H1 (cell line): ENCODE measurements at regions not wholly inside any gene's neighbourhood (a gene's known extent, or its start where the extent isn't known, plus 50 kb on each side); places are given as distances from the start of the nearest gene placed in this dataset.

Experiments
- BRCA1 ChIP-seq: IDR thresholded peaks from 2 replicates; pipeline ENCODE4 v1.6.1; 2012; ENCODE audit warnings: low read depth, low read length, improper control_type of control experiment
- CREB1 ChIP-seq: IDR thresholded peaks from 2 replicates; pipeline ENCODE4 v1.6.1; 2012; ENCODE audit warnings: inconsistent platforms
- GTF2F1 ChIP-seq: IDR thresholded peaks from 2 replicates; pipeline ENCODE4 v1.6.1; 2012; ENCODE audit warnings: low read depth, low read length, improper control_type of control experiment, borderline replicate concordance
- JUND ChIP-seq: IDR thresholded peaks from 2 replicates; pipeline ENCODE4 v1.6.1; 2011; ENCODE audit warnings: mild to moderate bottlenecking, improper control_type of control experiment, low read length
- SP1 ChIP-seq: IDR thresholded peaks from 2 replicates; pipeline ENCODE4 v1.6.1; 2011; ENCODE audit warnings: low read depth, low read length
- TF ChIP-seq, protein P1 (sequence below): fragments of 300-600 bp; sonication (generic); IDR thresholded peaks from 2 replicates; pipeline ENCODE4 v1.7.1; 2012; ENCODE audit warnings: low read length, moderate library complexity, mild to moderate bottlenecking, inconsistent platforms; ENCODE audit not compliant: insufficient replicate concordance
- TF ChIP-seq, protein P2 (sequence below): IDR thresholded peaks from 2 replicates; pipeline ENCODE4 v1.6.1; 2011; ENCODE audit warnings: low read length, improper control_type of control experiment

DNA sequence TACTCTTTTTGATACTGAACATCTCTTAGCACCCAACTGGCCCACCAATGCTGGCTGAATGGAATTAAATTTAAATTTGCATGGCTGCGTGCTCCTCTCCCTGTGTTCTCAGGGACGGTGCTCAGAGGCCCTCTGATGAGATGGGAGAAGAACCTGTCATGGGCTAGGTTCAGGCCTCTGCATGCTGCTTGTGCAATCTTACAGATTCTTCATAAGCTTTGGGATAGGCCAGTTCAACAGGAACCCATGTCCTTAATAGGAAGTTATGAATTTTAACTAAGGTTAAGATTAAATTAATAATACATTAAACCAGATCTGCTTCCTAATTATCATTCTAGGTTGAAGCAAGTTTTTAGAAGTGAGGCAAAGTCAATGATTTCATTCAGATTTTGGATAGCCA is 119.7 kb upstream of the LRIG3 start (continued):
- TF ChIP-seq, protein P1, sequence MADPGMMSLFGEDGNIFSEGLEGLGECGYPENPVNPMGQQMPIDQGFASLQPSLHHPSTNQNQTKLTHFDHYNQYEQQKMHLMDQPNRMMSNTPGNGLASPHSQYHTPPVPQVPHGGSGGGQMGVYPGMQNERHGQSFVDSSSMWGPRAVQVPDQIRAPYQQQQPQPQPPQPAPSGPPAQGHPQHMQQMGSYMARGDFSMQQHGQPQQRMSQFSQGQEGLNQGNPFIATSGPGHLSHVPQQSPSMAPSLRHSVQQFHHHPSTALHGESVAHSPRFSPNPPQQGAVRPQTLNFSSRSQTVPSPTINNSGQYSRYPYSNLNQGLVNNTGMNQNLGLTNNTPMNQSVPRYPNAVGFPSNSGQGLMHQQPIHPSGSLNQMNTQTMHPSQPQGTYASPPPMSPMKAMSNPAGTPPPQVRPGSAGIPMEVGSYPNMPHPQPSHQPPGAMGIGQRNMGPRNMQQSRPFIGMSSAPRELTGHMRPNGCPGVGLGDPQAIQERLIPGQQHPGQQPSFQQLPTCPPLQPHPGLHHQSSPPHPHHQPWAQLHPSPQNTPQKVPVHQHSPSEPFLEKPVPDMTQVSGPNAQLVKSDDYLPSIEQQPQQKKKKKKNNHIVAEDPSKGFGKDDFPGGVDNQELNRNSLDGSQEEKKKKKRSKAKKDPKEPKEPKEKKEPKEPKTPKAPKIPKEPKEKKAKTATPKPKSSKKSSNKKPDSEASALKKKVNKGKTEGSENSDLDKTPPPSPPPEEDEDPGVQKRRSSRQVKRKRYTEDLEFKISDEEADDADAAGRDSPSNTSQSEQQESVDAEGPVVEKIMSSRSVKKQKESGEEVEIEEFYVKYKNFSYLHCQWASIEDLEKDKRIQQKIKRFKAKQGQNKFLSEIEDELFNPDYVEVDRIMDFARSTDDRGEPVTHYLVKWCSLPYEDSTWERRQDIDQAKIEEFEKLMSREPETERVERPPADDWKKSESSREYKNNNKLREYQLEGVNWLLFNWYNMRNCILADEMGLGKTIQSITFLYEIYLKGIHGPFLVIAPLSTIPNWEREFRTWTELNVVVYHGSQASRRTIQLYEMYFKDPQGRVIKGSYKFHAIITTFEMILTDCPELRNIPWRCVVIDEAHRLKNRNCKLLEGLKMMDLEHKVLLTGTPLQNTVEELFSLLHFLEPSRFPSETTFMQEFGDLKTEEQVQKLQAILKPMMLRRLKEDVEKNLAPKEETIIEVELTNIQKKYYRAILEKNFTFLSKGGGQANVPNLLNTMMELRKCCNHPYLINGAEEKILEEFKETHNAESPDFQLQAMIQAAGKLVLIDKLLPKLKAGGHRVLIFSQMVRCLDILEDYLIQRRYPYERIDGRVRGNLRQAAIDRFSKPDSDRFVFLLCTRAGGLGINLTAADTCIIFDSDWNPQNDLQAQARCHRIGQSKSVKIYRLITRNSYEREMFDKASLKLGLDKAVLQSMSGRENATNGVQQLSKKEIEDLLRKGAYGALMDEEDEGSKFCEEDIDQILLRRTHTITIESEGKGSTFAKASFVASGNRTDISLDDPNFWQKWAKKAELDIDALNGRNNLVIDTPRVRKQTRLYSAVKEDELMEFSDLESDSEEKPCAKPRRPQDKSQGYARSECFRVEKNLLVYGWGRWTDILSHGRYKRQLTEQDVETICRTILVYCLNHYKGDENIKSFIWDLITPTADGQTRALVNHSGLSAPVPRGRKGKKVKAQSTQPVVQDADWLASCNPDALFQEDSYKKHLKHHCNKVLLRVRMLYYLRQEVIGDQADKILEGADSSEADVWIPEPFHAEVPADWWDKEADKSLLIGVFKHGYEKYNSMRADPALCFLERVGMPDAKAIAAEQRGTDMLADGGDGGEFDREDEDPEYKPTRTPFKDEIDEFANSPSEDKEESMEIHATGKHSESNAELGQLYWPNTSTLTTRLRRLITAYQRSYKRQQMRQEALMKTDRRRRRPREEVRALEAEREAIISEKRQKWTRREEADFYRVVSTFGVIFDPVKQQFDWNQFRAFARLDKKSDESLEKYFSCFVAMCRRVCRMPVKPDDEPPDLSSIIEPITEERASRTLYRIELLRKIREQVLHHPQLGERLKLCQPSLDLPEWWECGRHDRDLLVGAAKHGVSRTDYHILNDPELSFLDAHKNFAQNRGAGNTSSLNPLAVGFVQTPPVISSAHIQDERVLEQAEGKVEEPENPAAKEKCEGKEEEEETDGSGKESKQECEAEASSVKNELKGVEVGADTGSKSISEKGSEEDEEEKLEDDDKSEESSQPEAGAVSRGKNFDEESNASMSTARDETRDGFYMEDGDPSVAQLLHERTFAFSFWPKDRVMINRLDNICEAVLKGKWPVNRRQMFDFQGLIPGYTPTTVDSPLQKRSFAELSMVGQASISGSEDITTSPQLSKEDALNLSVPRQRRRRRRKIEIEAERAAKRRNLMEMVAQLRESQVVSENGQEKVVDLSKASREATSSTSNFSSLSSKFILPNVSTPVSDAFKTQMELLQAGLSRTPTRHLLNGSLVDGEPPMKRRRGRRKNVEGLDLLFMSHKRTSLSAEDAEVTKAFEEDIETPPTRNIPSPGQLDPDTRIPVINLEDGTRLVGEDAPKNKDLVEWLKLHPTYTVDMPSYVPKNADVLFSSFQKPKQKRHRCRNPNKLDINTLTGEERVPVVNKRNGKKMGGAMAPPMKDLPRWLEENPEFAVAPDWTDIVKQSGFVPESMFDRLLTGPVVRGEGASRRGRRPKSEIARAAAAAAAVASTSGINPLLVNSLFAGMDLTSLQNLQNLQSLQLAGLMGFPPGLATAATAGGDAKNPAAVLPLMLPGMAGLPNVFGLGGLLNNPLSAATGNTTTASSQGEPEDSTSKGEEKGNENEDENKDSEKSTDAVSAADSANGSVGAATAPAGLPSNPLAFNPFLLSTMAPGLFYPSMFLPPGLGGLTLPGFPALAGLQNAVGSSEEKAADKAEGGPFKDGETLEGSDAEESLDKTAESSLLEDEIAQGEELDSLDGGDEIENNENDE: no peak
- no peak for TF ChIP-seq SP1
- TF ChIP-seq JUND: no peak
- no peak for TF ChIP-seq CREB1
- no peak for TF ChIP-seq BRCA1
- no peak for TF ChIP-seq GTF2F1
- TF ChIP-seq, protein P2, sequence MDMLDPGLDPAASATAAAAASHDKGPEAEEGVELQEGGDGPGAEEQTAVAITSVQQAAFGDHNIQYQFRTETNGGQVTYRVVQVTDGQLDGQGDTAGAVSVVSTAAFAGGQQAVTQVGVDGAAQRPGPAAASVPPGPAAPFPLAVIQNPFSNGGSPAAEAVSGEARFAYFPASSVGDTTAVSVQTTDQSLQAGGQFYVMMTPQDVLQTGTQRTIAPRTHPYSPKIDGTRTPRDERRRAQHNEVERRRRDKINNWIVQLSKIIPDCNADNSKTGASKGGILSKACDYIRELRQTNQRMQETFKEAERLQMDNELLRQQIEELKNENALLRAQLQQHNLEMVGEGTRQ: no peak
